ENCODE measurements at regions not wholly inside any gene's neighbourhood (a gene's known extent, or its start where the extent isn't known, plus 50 kb on each side); places are given as distances from the start of the nearest gene placed in this dataset.

DNA sequence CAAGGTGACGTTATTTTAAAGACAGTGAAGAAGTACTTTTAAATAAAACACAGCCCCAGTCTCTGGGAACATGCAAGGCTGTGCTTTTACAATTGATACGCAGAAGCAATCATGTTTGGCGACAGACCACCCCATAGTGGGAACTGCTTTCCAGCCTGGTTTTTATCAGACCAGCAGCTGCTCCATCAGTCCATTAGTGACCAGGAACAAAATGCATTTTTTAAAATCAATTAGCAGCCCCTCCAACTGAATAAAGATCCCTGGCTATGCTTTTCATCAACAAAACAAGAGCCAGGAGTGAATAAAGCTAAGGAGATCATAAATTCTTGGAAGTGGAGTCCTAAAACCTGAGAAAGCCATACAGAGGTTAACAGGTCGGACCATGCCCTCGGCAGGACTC, 153.0 kb upstream of the TENM3 start:
- TF ChIP-seq ZNF274 (IDR thresholded peaks at IDR 0.05; ENCODE audit: low read depth, low read length), result no peak
- TF ChIP-seq YY1 (IDR thresholded peaks at IDR 0.05; ENCODE audit: insufficient read depth, insufficient read length), result no peak

Data from NT2/D1 (cell line).